ENCODE measurements at regions not wholly inside any gene's neighbourhood (a gene's known extent, or its start where the extent isn't known, plus 50 kb on each side); places are given as distances from the start of the nearest gene placed in this dataset.

GRCh38 chr4:22179124-22179874 lies 230.7 kb upstream of the KCNIP4 start (continued):
- no peak for TF ChIP-seq SMC3 (IDR thresholded peaks at IDR 0.05; ENCODE audit: low read depth, low read length)
- TF ChIP-seq MEF2A (IDR thresholded peaks at IDR 0.05; ENCODE audit: borderline replicate concordance, low read depth): peak; percentile 46; the same call in 1 of the 2 replicates
- TF ChIP-seq, protein P1, sequence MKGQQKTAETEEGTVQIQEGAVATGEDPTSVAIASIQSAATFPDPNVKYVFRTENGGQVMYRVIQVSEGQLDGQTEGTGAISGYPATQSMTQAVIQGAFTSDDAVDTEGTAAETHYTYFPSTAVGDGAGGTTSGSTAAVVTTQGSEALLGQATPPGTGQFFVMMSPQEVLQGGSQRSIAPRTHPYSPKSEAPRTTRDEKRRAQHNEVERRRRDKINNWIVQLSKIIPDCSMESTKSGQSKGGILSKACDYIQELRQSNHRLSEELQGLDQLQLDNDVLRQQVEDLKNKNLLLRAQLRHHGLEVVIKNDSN (IDR thresholded peaks at IDR 0.05; ENCODE audit: borderline replicate concordance, low read depth): 0 out of 2 replicates have a peak, but pooled peaks have one; percentile 12
- TF ChIP-seq, protein P2, sequence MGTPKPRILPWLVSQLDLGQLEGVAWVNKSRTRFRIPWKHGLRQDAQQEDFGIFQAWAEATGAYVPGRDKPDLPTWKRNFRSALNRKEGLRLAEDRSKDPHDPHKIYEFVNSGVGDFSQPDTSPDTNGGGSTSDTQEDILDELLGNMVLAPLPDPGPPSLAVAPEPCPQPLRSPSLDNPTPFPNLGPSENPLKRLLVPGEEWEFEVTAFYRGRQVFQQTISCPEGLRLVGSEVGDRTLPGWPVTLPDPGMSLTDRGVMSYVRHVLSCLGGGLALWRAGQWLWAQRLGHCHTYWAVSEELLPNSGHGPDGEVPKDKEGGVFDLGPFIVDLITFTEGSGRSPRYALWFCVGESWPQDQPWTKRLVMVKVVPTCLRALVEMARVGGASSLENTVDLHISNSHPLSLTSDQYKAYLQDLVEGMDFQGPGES (IDR thresholded peaks at IDR 0.05; ENCODE audit: low read depth, low read length): no peak
- peak; percentile 72; the same call in 1 of the 2 replicates for TF ChIP-seq RXRA (IDR thresholded peaks at IDR 0.05; ENCODE audit: borderline replicate concordance, low read depth)
- no peak for TF ChIP-seq MXI1 (IDR thresholded peaks at IDR 0.05; ENCODE audit: low read depth, low read length)
- TF ChIP-seq GATA2 (CRISPR knock-in tag; IDR thresholded peaks at IDR 0.05): no peak
- no peak for TF ChIP-seq FOXJ3 (CRISPR knock-in tag; IDR thresholded peaks at IDR 0.05)
- TF ChIP-seq FOXM1 (IDR thresholded peaks at IDR 0.05; ENCODE audit: low read depth): peak; percentile 74; the same call in 1 of the 2 replicates
- peak; percentile 98 for TF ChIP-seq JUND (IDR thresholded peaks at IDR 0.05)
- TF ChIP-seq RAD21 (IDR thresholded peaks at IDR 0.05; ENCODE audit: low read length): no peak
- TF ChIP-seq CTCF (IDR thresholded peaks at IDR 0.05): no peak
- TF ChIP-seq NFIC (IDR thresholded peaks at IDR 0.05; ENCODE audit: borderline replicate concordance): peak; percentile 99
- TF ChIP-seq RFX5 (IDR thresholded peaks at IDR 0.05; ENCODE audit: low read length): no peak
- TF ChIP-seq TAF1 (IDR thresholded peaks at IDR 0.05; ENCODE audit: borderline replicate concordance, low read depth, low read length): no peak
- TF ChIP-seq MAX (IDR thresholded peaks at IDR 0.05; ENCODE audit: low read depth): peak; percentile 55; the same call in 1 of the 2 replicates
- peak; percentile 94 for TF ChIP-seq TCF12 (IDR thresholded peaks at IDR 0.05)
- TF ChIP-seq NRF1 (IDR thresholded peaks at IDR 0.05; ENCODE audit: low read depth, low read length): no peak
- peak; percentile 83; the same call in 1 of the 2 replicates for TF ChIP-seq SIN3A (IDR thresholded peaks at IDR 0.05; ENCODE audit: borderline replicate concordance, low read depth, low read length)
- TF ChIP-seq, protein P3, sequence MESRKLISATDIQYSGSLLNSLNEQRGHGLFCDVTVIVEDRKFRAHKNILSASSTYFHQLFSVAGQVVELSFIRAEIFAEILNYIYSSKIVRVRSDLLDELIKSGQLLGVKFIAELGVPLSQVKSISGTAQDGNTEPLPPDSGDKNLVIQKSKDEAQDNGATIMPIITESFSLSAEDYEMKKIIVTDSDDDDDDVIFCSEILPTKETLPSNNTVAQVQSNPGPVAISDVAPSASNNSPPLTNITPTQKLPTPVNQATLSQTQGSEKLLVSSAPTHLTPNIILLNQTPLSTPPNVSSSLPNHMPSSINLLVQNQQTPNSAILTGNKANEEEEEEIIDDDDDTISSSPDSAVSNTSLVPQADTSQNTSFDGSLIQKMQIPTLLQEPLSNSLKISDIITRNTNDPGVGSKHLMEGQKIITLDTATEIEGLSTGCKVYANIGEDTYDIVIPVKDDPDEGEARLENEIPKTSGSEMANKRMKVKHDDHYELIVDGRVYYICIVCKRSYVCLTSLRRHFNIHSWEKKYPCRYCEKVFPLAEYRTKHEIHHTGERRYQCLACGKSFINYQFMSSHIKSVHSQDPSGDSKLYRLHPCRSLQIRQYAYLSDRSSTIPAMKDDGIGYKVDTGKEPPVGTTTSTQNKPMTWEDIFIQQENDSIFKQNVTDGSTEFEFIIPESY (IDR thresholded peaks at IDR 0.05; ENCODE audit: borderline replicate concordance, low read depth): no peak; the same call in 1 of the 2 replicates
- peak; percentile 83; the same call in 1 of the 2 replicates for TF ChIP-seq POLR2AphosphoS5 (IDR thresholded peaks at IDR 0.05; ENCODE audit: low read depth, low read length)
- TF ChIP-seq FOSL2 (IDR thresholded peaks at IDR 0.05; ENCODE audit: borderline replicate concordance, low read depth): peak; percentile 98
- TF ChIP-seq EP300 (IDR thresholded peaks at IDR 0.05; ENCODE audit: borderline replicate concordance in 1 of 2, low read depth in 1 of 2, low read length in 1 of 2): peak in 1 of 2 experiments; percentile 95; a peak in 3 of 4 replicates
- TF ChIP-seq CHD2 (IDR thresholded peaks at IDR 0.05; ENCODE audit: low read length, partially characterized antibody): no peak
- TF ChIP-seq GABPA (IDR thresholded peaks at IDR 0.05; ENCODE audit: low read depth): no peak
- TF ChIP-seq ELF1 (IDR thresholded peaks at IDR 0.05): no peak; the same call in 1 of the 2 replicates
- no peak for TF ChIP-seq RCOR1 (IDR thresholded peaks at IDR 0.05; ENCODE audit: low read length)
- no peak for TF ChIP-seq EZH2phosphoT487 (IDR thresholded peaks at IDR 0.05; ENCODE audit: borderline replicate concordance, low read depth)
